SK-N-SH treated with all-trans-retinoic acid at 6 μM for 48 hours (cell line): ENCODE measurements at regions not wholly inside any gene's neighbourhood (a gene's known extent, or its start where the extent isn't known, plus 50 kb on each side); places are given as distances from the start of the nearest gene placed in this dataset.

Source experiments
- ARNTL ChIP-seq: fragments of 450-650 bp; formaldehyde crosslinking; IDR thresholded peaks from 2 replicates; pipeline ENCODE4 v1.5.0; 2020; ENCODE audit warnings: low read depth, mild to moderate bottlenecking, moderate library complexity, borderline replicate concordance
- BACH2 ChIP-seq: fragments of 250-450 bp; sonication (Bioruptor Pico); IDR thresholded peaks from 2 replicates; pipeline ENCODE4 v1.9.0; 2021; ENCODE audit warnings: mild to moderate bottlenecking, borderline replicate concordance
- ISL1 ChIP-seq: fragments of 250-450 bp; sonication (Bioruptor Pico); IDR thresholded peaks from 2 replicates; pipeline ENCODE4 v2.1.2; 2022; ENCODE audit warnings: mild to moderate bottlenecking, moderate library complexity
- PPARA ChIP-seq: fragments of 250-450 bp; sonication (Bioruptor Pico); IDR thresholded peaks from 2 replicates; pipeline ENCODE4 v1.5.0; 2020; ENCODE audit warnings: mild to moderate bottlenecking, borderline replicate concordance
- RARB ChIP-seq: fragments of 250-450 bp; sonication (Bioruptor Pico); IDR thresholded peaks from 2 replicates; pipeline ENCODE4 v1.8.0; 2021; ENCODE audit warnings: mild to moderate bottlenecking, moderate library complexity
- ZC3H10 ChIP-seq: fragments of 250-450 bp; sonication (Bioruptor Pico); IDR thresholded peaks from 2 replicates; pipeline ENCODE4 v1.5.1; 2021; ENCODE audit warnings: mild to moderate bottlenecking, moderate library complexity
- ZFP30 ChIP-seq: fragments of 450-650 bp; formaldehyde crosslinking; IDR thresholded peaks from 2 replicates; pipeline ENCODE4 v1.5.0; 2022; ENCODE audit warnings: mild to moderate bottlenecking, moderate library complexity
- ZNF565 ChIP-seq: fragments of 450-650 bp; formaldehyde crosslinking; conservative IDR thresholded peaks from 2 replicates; pipeline ENCODE4 v1.5.0; 2020; ENCODE audit warnings: low read depth, mild to moderate bottlenecking, moderate library complexity
- ZNF8 ChIP-seq: fragments of 450-650 bp; formaldehyde crosslinking; IDR thresholded peaks from 2 replicates; pipeline ENCODE4 v1.5.0; 2020; ENCODE audit warnings: mild to moderate bottlenecking, moderate library complexity
- TF ChIP-seq, protein P1 (sequence below): fragments of 250-450 bp; sonication (Bioruptor Pico); IDR thresholded peaks from 2 replicates; pipeline ENCODE4 v1.5.1; 2021; ENCODE audit warnings: mild to moderate bottlenecking, moderate library complexity

- TF ChIP-seq ARNTL (no peak), RARB (CRISPR knock-in tag) (no peak), ZNF8 (no peak), ISL1 (CRISPR knock-in tag) (no peak), BACH2 (no peak), ZC3H10 (CRISPR knock-in tag) (no peak), PPARA (CRISPR knock-in tag) (no peak), ZNF565 (CRISPR knock-in tag) (no peak), ZFP30 (CRISPR knock-in tag) (no peak)
- TF ChIP-seq, protein P1, sequence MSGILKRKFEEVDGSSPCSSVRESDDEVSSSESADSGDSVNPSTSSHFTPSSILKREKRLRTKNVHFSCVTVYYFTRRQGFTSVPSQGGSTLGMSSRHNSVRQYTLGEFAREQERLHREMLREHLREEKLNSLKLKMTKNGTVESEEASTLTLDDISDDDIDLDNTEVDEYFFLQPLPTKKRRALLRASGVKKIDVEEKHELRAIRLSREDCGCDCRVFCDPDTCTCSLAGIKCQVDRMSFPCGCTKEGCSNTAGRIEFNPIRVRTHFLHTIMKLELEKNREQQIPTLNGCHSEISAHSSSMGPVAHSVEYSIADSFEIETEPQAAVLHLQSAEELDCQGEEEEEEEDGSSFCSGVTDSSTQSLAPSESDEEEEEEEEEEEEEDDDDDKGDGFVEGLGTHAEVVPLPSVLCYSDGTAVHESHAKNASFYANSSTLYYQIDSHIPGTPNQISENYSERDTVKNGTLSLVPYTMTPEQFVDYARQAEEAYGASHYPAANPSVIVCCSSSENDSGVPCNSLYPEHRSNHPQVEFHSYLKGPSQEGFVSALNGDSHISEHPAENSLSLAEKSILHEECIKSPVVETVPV (CRISPR knock-in tag) = no peak
Measured at GRCh38 chr16:86733546-86734254, 155.4 kb downstream of the FOXL1 start.
